ENCODE measurements at regions not wholly inside any gene's neighbourhood (a gene's known extent, or its start where the extent isn't known, plus 50 kb on each side); places are given as distances from the start of the nearest gene placed in this dataset.

DNA sequence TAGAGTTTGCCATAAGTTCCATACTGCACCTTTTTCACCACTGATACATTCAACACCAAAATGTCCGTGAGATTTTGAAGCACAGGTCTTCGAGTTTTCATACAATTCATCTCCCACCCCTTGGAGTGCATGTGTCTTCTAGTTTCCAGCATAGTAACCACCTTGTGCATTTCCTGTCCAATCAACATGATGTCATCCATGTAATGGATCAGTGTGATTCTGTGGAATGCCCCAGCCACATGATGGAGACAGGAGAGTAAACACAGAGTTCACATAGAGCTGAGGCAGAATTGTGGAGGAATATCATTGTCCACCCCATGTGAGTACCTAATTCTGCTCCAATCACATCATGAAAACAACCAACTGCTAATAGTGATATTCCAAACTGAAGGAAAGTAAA is 441.5 kb upstream of the CDH6 start:
- TF ChIP-seq, protein P1, sequence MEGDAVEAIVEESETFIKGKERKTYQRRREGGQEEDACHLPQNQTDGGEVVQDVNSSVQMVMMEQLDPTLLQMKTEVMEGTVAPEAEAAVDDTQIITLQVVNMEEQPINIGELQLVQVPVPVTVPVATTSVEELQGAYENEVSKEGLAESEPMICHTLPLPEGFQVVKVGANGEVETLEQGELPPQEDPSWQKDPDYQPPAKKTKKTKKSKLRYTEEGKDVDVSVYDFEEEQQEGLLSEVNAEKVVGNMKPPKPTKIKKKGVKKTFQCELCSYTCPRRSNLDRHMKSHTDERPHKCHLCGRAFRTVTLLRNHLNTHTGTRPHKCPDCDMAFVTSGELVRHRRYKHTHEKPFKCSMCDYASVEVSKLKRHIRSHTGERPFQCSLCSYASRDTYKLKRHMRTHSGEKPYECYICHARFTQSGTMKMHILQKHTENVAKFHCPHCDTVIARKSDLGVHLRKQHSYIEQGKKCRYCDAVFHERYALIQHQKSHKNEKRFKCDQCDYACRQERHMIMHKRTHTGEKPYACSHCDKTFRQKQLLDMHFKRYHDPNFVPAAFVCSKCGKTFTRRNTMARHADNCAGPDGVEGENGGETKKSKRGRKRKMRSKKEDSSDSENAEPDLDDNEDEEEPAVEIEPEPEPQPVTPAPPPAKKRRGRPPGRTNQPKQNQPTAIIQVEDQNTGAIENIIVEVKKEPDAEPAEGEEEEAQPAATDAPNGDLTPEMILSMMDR (IDR thresholded peaks at IDR 0.05; ENCODE audit: low read depth, low read length, poor library complexity, severe bottlenecking) = no peak
- no peak for TF ChIP-seq EZH2phosphoT487 (IDR thresholded peaks at IDR 0.05; ENCODE audit: borderline replicate concordance, low read length)
